HG03280 (cell line): ENCODE measurements at regions not wholly inside any gene's neighbourhood (a gene's known extent, or its start where the extent isn't known, plus 50 kb on each side); places are given as distances from the start of the nearest gene placed in this dataset.
"Not testable (repeated sequence)": the region's sequence is repeated elsewhere in the genome, so short reads cannot be mapped to it uniquely, and the experiment has no call there.

Source experiments
- ATAC-seq: cut with Tn5 transposase; IDR thresholded peaks from one replicate; pipeline ENCODE4 v1.9.1; 2021; ENCODE audit warnings: mild to moderate bottlenecking, moderate library complexity; ENCODE audit not compliant: unreplicated experiment

GRCh38 chr15:38002883-38003477 is 68.5 kb downstream of the TMCO5A start:
- no peak for ATAC-seq

DNA sequence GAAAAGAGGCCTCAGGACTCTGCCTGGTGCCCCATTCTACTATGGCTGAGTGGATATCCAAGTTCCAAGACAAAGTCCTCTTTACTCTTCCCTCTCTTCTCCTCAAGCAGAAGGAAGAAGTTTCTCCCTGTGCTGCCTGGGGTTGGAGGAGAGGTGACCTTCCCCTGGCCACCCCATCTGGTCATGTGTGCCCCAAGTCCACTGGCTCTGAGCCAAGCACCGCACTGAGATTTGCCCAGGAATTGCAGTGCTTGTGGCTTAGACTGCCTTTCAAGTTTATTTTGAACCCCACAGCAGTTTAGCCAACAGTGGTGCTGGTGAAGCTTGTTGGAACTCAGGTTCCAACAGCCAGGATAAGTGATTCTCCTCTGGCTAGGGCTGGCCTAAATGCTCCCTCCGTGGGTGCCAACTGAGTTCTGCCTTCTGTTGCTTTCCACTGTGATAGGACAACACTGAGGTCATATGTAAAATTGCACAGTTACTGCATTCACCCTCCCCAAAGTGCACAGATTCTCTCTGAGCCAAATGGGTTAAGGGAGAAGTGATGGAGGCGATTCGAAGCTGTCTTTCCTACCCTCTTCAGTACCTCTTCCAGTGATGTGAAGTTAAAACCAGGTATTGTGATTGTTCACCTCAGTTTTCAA is 69.9 kb downstream of the TMCO5A start:
- ATAC-seq: no peak

GRCh38 chr15:38005953-38006808 is 71.7 kb downstream of the TMCO5A start:
- no peak for ATAC-seq

DNA sequence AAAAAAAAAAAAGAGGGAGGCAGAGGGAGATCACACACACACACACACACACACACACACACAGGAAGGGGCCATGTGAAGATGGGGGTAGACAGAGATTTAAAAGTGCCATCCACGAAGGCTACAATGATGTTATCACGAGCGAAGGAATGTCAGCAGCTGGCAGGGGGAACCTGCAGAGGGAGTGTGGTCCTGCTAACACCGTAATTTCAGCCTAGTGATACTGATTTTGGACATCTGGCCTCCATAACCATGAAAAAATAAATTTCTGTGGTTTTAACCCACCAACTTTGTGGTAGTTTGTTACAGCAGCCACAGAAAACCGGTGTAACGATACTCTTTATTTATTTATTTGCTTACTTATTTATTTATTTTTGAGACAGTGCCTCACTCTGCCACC is 76.0 kb downstream of the TMCO5A start:
- ATAC-seq: no peak

GRCh38 chr15:38012894-38013293 is 78.5 kb downstream of the TMCO5A start:
- no peak for ATAC-seq

- no peak for ATAC-seq
These were observed 83.3 kb downstream of the TMCO5A start for GRCh38 chr15:38017721-38018120.

DNA sequence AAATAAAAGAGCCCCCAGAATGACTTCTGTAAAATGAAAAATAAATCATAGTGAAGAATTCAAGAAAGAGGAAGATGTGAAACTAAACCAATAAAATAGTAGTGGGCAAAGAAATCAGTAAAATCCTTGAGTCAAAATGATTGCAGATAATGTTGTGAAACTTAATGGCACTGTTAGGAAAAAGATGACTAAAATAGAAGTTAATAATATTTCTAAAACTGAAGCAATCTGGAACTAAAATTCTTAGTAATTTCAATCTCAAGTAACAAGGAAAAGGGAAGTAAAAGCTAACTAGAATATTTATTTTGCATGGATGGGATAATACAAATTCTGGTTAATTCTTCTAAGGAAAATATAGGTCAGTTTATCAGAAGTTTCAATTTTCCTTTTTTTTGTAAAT is 84.6 kb downstream of the TMCO5A start:
- no peak for ATAC-seq

DNA sequence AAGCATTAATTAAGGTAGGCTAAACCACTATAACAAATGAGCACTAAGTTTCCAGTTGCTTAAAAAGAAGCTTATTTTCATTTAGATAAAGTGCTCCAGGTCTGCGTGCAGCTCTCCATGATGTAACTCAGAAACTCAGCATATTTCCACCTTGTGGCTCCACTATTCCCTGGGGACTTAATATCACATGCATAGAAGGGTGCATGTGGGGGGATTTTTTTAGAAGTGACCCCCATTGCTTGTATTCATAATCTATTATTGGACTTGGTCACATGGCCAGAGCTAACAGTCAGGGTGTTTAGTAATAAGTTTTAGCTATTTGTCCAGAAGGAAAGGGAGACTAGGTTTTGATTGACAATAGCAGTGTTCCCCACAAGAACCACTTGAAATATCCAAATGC is 86.8 kb downstream of the TMCO5A start:
- no peak for ATAC-seq

GRCh38 chr15:38024293-38025091 is 90.1 kb downstream of the TMCO5A start:
- ATAC-seq: no peak

- not testable (repeated sequence) for ATAC-seq
These were observed 91.2 kb downstream of the TMCO5A start for GRCh38 chr15:38025656-38026055.

- ATAC-seq: no peak
These were observed 94.4 kb downstream of the TMCO5A start for GRCh38 chr15:38028869-38029268.

GRCh38 chr15:38029736-38030135 is 95.3 kb downstream of the TMCO5A start:
- ATAC-seq: no peak

- no peak for ATAC-seq
These were observed 96.2 kb downstream of the TMCO5A start for GRCh38 chr15:38030609-38031008.

DNA sequence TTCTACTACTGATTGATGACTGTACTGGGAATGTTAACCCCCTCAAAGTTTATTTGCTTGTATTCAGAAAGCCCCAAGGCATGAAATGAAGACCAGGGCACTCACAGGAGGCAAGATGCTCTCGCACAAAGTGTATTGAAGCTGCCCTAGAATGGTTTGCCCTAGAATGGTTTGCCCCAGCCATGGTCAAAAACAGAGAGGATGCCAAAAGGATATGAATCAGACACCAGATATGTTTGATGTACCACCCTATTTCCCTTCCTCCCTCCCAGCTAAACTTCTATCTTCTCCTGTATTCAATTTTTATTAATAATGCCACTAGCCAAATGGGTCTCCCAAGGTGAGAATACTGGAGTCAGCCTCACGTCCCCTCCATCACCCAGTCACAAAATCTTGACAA is 101.3 kb downstream of the TMCO5A start:
- ATAC-seq: no peak

- ATAC-seq: no peak
These were observed 102.4 kb downstream of the TMCO5A start for GRCh38 chr15:38036790-38037338.

GRCh38 chr15:38038659-38039442 is 104.4 kb downstream of the TMCO5A start:
- ATAC-seq: no peak

DNA sequence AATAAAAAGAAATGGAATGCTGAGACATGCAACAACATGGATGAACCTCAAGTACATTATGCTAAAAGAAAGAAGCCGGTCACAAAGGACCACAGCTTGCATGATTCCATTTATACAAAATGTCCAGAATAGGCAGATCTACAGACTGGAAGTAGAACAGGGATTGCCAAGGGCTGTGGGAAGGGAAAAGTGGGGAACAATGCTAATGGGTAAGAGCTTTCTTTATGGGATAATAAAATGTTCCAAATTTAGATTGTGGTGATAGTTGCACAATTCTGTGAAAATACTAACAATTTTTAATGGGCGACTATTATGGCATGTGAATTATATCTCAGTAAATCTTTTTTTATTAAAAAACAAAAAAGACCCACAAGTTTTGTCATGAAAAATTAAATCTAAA is 106.2 kb downstream of the TMCO5A start:
- no peak for ATAC-seq

DNA sequence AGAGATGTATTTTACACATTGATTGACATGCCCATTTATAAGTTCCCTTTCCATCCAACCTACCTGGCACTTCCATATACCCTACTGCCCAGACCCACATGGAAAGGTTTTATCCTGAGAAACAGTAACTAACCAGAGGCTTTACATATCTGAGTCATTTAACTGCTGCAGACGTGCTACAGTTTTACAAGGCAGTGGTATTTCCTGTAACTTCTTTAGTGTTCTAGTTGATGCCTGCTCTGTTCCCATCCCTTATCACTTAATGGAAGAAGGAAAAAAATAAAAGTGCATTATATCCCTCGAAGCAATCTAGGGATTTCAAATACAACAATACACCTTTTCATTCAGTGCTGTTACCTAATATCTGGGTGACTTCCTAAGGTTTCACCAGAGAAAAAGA is 107.1 kb downstream of the TMCO5A start:
- no peak for ATAC-seq

DNA sequence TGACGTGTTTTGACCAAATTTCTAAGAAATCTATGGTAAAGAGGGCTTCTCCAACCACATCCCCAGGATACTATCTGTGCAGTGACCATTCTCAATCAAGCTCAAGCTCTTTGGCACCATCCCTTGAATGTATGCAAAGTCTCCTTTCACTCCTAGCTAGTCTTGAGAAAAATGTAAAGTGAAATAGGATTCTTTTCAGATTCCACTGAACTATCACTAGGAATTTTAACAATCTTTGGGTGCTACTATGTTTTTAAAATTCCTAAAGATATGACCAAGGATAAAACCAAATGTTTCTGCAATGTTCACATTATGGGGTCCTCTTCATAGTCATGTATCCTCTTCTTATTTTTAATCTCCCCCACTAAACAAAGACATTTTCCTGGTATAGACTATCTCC is 107.8 kb downstream of the TMCO5A start:
- no peak for ATAC-seq
